ENCODE measurements at regions not wholly inside any gene's neighbourhood (a gene's known extent, or its start where the extent isn't known, plus 50 kb on each side); places are given as distances from the start of the nearest gene placed in this dataset.

- TF ChIP-seq, protein P1, sequence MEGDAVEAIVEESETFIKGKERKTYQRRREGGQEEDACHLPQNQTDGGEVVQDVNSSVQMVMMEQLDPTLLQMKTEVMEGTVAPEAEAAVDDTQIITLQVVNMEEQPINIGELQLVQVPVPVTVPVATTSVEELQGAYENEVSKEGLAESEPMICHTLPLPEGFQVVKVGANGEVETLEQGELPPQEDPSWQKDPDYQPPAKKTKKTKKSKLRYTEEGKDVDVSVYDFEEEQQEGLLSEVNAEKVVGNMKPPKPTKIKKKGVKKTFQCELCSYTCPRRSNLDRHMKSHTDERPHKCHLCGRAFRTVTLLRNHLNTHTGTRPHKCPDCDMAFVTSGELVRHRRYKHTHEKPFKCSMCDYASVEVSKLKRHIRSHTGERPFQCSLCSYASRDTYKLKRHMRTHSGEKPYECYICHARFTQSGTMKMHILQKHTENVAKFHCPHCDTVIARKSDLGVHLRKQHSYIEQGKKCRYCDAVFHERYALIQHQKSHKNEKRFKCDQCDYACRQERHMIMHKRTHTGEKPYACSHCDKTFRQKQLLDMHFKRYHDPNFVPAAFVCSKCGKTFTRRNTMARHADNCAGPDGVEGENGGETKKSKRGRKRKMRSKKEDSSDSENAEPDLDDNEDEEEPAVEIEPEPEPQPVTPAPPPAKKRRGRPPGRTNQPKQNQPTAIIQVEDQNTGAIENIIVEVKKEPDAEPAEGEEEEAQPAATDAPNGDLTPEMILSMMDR (IDR thresholded peaks at IDR 0.05; ENCODE audit: borderline replicate concordance, extremely low read depth, low read length, poor library complexity, severe bottlenecking) = no peak
- no peak for TF ChIP-seq EZH2 (IDR thresholded peaks at IDR 0.05; ENCODE audit: borderline replicate concordance, low read depth, low read length, severe bottlenecking)
Observed at GRCh38 chr5:68465133-68465532, 249.6 kb downstream of the PIK3R1 start.

Data from DND-41 (cell line).